ENCODE measurements at regions not wholly inside any gene's neighbourhood (a gene's known extent, or its start where the extent isn't known, plus 50 kb on each side); places are given as distances from the start of the nearest gene placed in this dataset.

DNA sequence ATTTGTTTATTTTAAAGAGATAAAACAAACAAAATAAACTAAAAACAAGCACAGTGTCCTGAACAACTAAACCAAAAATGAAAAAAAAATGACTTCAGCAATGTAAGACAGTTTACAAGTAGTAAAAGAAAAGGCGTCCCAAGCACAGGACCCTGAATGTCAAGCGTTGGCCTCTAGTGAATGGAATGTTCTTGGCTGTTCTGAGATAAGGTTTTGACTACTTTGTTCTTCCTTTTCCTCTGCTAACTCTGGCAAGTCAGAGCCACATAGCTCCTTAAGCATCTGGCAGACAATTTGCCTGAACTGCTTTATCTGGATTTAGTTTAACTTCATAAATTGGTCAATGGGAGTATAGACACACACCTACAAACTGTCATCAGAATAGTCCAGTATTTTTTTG lies 655.2 kb downstream of the ANXA1 start:
- Mint-ChIP-seq H3K27me3 (ENCODE audit: unreplicated experiment) (peaks cover 2% of the 10 kb centered on the region), H3K4me3 (ENCODE audit: unreplicated experiment) (no peak overlapping the region), H3K9me3 (ENCODE audit: unreplicated experiment) (no peaks in the 10 kb centered on the region), H3K27ac (ENCODE audit: unreplicated experiment) (no peak overlapping the region), H3K4me1 (ENCODE audit: unreplicated experiment) (no peaks in the 10 kb centered on the region), H3K36me3 (ENCODE audit: unreplicated experiment) (no peaks in the 10 kb centered on the region)
- DNase-seq (ENCODE audit: extremely low spot score, unreplicated experiment): no peak
- TF ChIP-seq, protein P1, sequence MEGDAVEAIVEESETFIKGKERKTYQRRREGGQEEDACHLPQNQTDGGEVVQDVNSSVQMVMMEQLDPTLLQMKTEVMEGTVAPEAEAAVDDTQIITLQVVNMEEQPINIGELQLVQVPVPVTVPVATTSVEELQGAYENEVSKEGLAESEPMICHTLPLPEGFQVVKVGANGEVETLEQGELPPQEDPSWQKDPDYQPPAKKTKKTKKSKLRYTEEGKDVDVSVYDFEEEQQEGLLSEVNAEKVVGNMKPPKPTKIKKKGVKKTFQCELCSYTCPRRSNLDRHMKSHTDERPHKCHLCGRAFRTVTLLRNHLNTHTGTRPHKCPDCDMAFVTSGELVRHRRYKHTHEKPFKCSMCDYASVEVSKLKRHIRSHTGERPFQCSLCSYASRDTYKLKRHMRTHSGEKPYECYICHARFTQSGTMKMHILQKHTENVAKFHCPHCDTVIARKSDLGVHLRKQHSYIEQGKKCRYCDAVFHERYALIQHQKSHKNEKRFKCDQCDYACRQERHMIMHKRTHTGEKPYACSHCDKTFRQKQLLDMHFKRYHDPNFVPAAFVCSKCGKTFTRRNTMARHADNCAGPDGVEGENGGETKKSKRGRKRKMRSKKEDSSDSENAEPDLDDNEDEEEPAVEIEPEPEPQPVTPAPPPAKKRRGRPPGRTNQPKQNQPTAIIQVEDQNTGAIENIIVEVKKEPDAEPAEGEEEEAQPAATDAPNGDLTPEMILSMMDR (IDR thresholded peaks at IDR 0.05): no peak

DNA sequence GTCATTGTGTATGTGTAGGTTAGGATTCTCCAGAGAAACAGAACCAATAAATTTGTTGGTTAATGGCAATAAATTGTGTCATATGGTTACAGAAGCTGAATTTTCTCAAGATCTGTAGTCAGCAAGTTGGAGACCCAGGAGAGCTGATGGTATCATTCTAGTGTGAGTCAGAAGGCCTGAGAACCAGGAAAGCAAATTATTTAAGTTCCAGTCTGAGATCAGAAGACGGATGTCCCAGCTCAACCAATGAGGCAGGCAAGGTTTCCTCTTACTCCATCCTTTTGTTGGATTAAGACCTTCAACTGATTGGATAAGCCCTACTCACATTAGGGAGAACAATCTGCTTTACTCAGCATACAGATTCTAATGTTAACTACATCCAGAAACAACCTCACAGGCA lies 656.3 kb downstream of the ANXA1 start:
- Mint-ChIP-seq H3K4me3 (ENCODE audit: unreplicated experiment) (no peak overlapping the region), H3K27ac (ENCODE audit: unreplicated experiment) (no peak overlapping the region), H3K9me3 (ENCODE audit: unreplicated experiment) (no peaks in the 10 kb centered on the region), H3K27me3 (ENCODE audit: unreplicated experiment) (peaks cover 2% of the 10 kb centered on the region), H3K4me1 (ENCODE audit: unreplicated experiment) (no peaks in the 10 kb centered on the region), H3K36me3 (ENCODE audit: unreplicated experiment) (no peaks in the 10 kb centered on the region)
- TF ChIP-seq, protein P1 (IDR thresholded peaks at IDR 0.05): no peak
- no peak for DNase-seq (ENCODE audit: extremely low spot score, unreplicated experiment)

DNA sequence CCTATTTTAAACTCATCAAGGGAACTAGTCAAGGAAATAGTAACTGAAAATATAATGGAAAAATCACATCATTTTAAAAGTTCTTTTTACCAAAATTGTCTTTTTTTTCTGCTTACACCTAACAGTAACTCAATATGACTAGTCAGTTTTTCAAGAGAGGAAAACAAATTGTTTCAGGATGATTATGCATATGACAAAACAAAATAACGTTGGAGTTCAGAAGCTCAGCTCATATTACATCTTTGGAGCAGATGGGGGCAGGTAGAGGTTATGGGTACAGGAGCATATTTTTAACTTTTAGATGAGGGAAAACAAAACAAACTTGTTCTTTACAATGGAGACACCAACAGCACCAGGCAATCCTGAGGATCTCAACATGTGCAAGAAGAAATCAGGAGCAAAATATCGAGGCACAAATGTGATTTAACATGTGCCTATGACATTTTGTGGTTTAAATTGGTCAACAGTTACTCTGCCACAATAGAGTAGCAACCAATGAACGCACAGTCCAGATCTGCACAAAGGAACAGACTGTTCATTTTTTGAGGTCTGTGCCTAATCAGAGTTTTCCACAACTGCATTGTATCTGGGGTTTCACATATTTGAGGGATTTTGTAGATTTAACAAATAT lies 659.0 kb downstream of the ANXA1 start:
- Mint-ChIP-seq H3K27ac (ENCODE audit: unreplicated experiment) (no peak overlapping the region), H3K4me1 (ENCODE audit: unreplicated experiment) (no peaks in the 10 kb centered on the region), H3K4me3 (ENCODE audit: unreplicated experiment) (no peak overlapping the region), H3K9me3 (ENCODE audit: unreplicated experiment) (no peaks in the 10 kb centered on the region), H3K27me3 (ENCODE audit: unreplicated experiment) (peaks cover 2% of the 10 kb centered on the region), H3K36me3 (ENCODE audit: unreplicated experiment) (no peaks in the 10 kb centered on the region)
- DNase-seq (ENCODE audit: extremely low spot score, unreplicated experiment): no peak
- TF ChIP-seq, protein P1 (IDR thresholded peaks at IDR 0.05): no peak

GRCh38 chr9:73813546-73813945 lies 661.9 kb downstream of the ANXA1 start:
- H3K4me1 Mint-ChIP-seq (ENCODE audit: unreplicated experiment): no peaks in the 10 kb centered on the region
- no peak overlapping the region for H3K27ac Mint-ChIP-seq (ENCODE audit: unreplicated experiment)
- H3K27me3 Mint-ChIP-seq (ENCODE audit: unreplicated experiment): no peaks in the 10 kb centered on the region
- H3K9me3 Mint-ChIP-seq (ENCODE audit: unreplicated experiment): no peaks in the 10 kb centered on the region
- TF ChIP-seq, protein P1 (IDR thresholded peaks at IDR 0.05): no peak
- DNase-seq (ENCODE audit: extremely low spot score, unreplicated experiment): no peak
- H3K36me3 Mint-ChIP-seq (ENCODE audit: unreplicated experiment): no peaks in the 10 kb centered on the region
- no peak overlapping the region for H3K4me3 Mint-ChIP-seq (ENCODE audit: unreplicated experiment)

GRCh38 chr9:73816905-73817304 lies 665.2 kb downstream of the ANXA1 start:
- TF ChIP-seq, protein P1 (IDR thresholded peaks at IDR 0.05): no peak
- no peak for DNase-seq (ENCODE audit: extremely low spot score, unreplicated experiment)
- H3K27ac Mint-ChIP-seq (ENCODE audit: unreplicated experiment): no peak overlapping the region
- H3K4me1 Mint-ChIP-seq (ENCODE audit: unreplicated experiment): no peaks in the 10 kb centered on the region
- no peaks in the 10 kb centered on the region for H3K9me3 Mint-ChIP-seq (ENCODE audit: unreplicated experiment)
- H3K4me3 Mint-ChIP-seq (ENCODE audit: unreplicated experiment): no peak overlapping the region
- H3K36me3 Mint-ChIP-seq (ENCODE audit: unreplicated experiment): no peaks in the 10 kb centered on the region
- H3K27me3 Mint-ChIP-seq (ENCODE audit: unreplicated experiment): no peaks in the 10 kb centered on the region
